Testis (tissue), 2 donors: ENCODE measurements at regions not wholly inside any gene's neighbourhood (a gene's known extent, or its start where the extent isn't known, plus 50 kb on each side); places are given as distances from the start of the nearest gene placed in this dataset.

Experiments
- DNase-seq: peaks from one replicate; pipeline ENCODE4 v3.0.0-alpha.2; 2019
- H3K27ac ChIP-seq, 2 donors: fragments of 200-600 bp; sonication (generic); one replicate each; pipeline ENCODE4 v1.5.1; 2019
- H3K27me3 ChIP-seq: fragments of 200-600 bp; sonication (generic); one replicate; pipeline ENCODE4 v1.5.1; 2019
- H3K36me3 ChIP-seq: fragments of 200-600 bp; sonication (generic); one replicate; pipeline ENCODE4 v1.5.1; 2017; ENCODE audit warnings: low read depth; ENCODE audit errors: missing control alignments
- H3K4me1 ChIP-seq: fragments of 200-600 bp; sonication (generic); one replicate; pipeline ENCODE4 v1.5.1; 2019
- H3K4me3 ChIP-seq, 2 donors: fragments of 200-600 bp; sonication (generic); one replicate each; pipeline ENCODE4 v1.5.1; 2017 to 2019
- H3K9me3 ChIP-seq: fragments of 200-600 bp; sonication (generic); one replicate; pipeline ENCODE4 v1.5.1; 2017
- POLR2A ChIP-seq: fragments of 450-650 bp; IDR thresholded peaks from one replicate; pipeline ENCODE4 v1.6.1; 2017; ENCODE audit warnings: antibody characterized with exemption, mild to moderate bottlenecking, moderate library complexity
- WGBS, 2 donors: methylation state at CpG; one replicate each; pipeline ENCODE4 v1.1.5; 2018; 5-methylcytosine and 5-hydroxymethylcytosine counted together
- intact Hi-C: fragments of 100-400 bp; cut with DNase I; formaldehyde crosslinking; loops from one replicate; pipeline ENCODE4 v1.15.1; 2023; ENCODE audit warnings: low total_unique reads
- TF ChIP-seq, protein P1 (sequence below), 3 experiments: fragments of 450-650 bp in 2 of 3; fragments of 200-600 bp in 1 of 3; sonication (generic) in 1 of 3; IDR thresholded peaks; one replicate each; pipeline ENCODE4 v1.5.1; 2016 to 2019; ENCODE audit warnings: antibody characterized with exemption in 3 of 3, mild to moderate bottlenecking in 2 of 3, moderate library complexity in 1 of 3

DNA sequence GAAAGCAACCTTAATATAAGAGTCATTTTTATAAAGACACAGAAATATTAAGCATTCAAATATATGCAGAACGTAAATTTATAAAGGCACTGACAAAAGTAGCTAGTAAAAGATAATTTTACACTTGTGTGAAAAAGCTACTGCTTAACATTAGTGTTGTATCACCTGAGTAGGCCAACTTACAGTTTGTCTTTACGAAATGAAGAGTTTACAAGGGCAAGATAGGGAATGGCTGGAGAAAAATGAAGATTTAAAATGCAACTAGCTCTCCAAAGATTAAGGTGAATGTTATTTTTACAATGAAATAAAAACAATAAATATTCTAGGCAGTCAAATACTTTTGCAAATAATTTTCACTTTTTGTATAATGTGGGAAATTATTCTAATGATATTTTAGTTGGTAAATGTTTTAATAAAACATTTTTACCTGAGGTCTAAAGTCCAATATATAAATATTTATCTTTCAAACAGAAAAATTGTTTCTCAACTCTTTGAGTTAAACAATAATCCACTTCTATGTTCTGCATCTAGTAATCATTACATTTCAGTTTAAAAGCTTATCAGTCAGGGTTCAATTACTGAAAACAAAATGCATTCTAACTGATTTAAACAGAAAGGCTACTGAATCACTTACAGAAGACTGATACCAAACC lies 382.6 kb downstream of the IPMK start:
- 69 to 90% methylated on average over 2 of the region's 2 CpGs for WGBS, 2 donors
- no peak overlapping the region for H3K27ac ChIP-seq
- no peaks in the 10 kb centered on the region for H3K27me3 ChIP-seq
- intact Hi-C loops = no loop called here
- no peak for TF ChIP-seq POLR2A
- TF ChIP-seq, protein P1, sequence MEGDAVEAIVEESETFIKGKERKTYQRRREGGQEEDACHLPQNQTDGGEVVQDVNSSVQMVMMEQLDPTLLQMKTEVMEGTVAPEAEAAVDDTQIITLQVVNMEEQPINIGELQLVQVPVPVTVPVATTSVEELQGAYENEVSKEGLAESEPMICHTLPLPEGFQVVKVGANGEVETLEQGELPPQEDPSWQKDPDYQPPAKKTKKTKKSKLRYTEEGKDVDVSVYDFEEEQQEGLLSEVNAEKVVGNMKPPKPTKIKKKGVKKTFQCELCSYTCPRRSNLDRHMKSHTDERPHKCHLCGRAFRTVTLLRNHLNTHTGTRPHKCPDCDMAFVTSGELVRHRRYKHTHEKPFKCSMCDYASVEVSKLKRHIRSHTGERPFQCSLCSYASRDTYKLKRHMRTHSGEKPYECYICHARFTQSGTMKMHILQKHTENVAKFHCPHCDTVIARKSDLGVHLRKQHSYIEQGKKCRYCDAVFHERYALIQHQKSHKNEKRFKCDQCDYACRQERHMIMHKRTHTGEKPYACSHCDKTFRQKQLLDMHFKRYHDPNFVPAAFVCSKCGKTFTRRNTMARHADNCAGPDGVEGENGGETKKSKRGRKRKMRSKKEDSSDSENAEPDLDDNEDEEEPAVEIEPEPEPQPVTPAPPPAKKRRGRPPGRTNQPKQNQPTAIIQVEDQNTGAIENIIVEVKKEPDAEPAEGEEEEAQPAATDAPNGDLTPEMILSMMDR (IDR thresholded peaks at IDR 0.05) = no peak
- no peaks in the 10 kb centered on the region for H3K4me1 ChIP-seq
- DNase-seq = no peak
- no peaks in the 10 kb centered on the region for H3K36me3 ChIP-seq
- H3K9me3 ChIP-seq = no peaks in the 10 kb centered on the region
- no peak overlapping the region for H3K4me3 ChIP-seq

DNA sequence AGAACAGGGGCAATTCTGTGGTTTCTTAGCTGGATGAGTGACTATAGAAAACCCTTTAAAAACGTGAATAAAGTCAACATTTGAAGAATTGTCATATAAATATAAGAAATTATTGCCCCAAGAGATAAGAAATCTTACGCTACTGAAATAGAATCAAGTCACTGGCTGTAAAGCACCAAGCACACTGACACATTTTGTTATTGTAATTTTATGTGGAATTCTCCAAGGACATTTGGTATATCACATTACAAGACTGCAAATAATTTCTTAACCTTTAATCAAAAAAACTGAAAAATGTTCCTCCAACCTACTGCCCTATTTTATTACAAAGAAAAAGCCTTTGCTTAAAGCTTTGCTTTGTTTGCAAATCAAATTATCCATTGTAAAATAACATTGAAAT lies 383.3 kb downstream of the IPMK start:
- DNase-seq = no peak
- 22 to 40% methylated on average over 2 of the region's 2 CpGs for WGBS, 2 donors
- Histone ChIP-seq H3K4me1 (no peaks in the 10 kb centered on the region), H3K4me3 (no peak overlapping the region), H3K9me3 (no peaks in the 10 kb centered on the region), H3K36me3 (no peaks in the 10 kb centered on the region), H3K27ac (no peak overlapping the region), H3K27me3 (no peaks in the 10 kb centered on the region)
- TF ChIP-seq POLR2A = no peak
- TF ChIP-seq, protein P1 (IDR thresholded peaks at IDR 0.05) = no peak
- intact Hi-C loops = no loop called here

DNA sequence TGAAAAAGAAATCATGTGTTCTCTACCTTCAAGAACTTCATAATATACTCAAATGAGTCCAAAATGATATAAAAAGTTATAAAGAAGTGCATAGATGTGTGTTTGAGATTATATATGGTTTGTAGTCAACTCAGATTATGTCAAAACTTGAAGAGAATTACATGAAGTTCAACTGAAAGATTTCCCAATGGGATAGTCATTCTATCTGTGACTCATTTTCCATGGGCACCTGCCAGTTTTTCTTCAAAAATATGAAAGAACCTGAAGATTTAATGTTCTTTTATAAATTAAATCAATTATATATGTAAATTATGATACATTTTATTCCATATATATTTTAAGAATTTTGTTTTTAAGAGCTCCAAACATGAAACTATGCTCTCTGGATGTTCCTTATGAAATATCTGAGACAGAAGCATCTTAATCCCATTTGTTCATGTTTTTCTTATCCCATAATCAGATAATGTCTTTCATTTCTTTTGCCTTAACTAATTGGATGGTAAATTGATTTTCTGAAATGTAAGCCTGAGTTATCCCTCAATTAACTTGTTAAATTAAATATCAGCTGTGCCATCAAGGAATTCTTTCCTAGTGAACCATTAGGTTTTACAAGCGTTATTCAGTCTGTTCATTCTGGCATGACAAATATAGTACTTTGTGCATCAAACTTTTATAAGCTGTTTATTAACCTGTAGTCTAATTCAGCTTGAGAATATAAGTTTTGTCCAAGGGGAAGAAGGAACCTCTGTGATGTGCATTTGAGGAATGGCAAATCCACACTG lies 387.1 kb downstream of the IPMK start:
- 92 to 98% methylated on average over 1 of the region's 1 CpG for WGBS, 2 donors
- intact Hi-C loops = no loop called here
- Histone ChIP-seq H3K36me3 (no peaks in the 10 kb centered on the region), H3K27me3 (no peaks in the 10 kb centered on the region), H3K4me3 (no peak overlapping the region), H3K4me1 (no peaks in the 10 kb centered on the region), H3K27ac (no peak overlapping the region), H3K9me3 (no peaks in the 10 kb centered on the region)
- DNase-seq = no peak
- TF ChIP-seq, protein P1 (IDR thresholded peaks at IDR 0.05) = no peak
- no peak for TF ChIP-seq POLR2A

DNA sequence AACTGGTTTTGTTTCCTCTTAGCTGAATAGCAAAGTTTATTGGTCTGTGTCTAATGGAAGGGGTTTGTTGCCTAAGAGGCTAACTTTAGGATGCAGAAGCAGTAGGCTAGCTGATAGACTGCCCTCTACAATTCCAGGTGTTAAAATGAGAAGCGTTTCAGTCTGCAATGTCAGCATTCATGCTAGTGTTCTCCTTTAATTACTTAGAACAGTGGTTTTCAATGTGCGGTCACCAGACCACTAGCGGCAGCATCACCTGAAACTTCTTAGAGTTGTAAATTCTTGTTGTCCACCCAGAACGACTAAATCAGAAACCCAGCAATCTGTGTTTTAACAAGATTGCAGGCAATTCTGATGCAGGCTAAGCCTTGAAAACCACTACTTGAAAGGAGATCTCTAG lies 392.9 kb downstream of the IPMK start:
- H3K27ac ChIP-seq = no peak overlapping the region
- intact Hi-C loops = no loop called here
- DNase-seq = no peak
- H3K4me3 ChIP-seq = no peak overlapping the region
- H3K36me3 ChIP-seq = no peaks in the 10 kb centered on the region
- WGBS, 2 donors = 77 to 81% methylated on average over 4 of the region's 4 CpGs
- TF ChIP-seq POLR2A = no peak
- TF ChIP-seq, protein P1 (IDR thresholded peaks at IDR 0.05) = no peak
- H3K27me3 ChIP-seq = no peaks in the 10 kb centered on the region
- no peaks in the 10 kb centered on the region for H3K9me3 ChIP-seq
- no peaks in the 10 kb centered on the region for H3K4me1 ChIP-seq

DNA sequence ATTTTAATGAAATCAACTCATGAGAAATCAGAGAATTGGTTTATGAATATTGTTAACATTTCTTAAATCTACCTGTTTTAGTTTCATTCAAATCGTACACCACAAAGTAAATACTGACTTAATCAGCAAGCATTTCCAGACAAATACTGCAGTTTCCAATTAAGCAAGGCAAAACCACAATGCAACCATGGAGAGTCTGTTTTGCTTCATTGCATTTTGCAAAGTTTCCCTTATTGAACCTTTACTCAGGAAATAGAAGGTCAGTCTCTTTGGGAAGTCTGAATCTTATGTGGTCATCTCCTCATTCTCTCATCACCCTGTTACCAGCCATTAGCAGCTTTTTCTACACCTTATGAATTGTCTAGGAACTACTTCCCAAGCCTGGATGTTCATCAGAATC lies 400.5 kb downstream of the IPMK start:
- Histone ChIP-seq H3K4me3 (no peak overlapping the region), H3K4me1 (no peaks in the 10 kb centered on the region), H3K9me3 (no peaks in the 10 kb centered on the region), H3K27me3 (no peaks in the 10 kb centered on the region), H3K36me3 (no peaks in the 10 kb centered on the region), H3K27ac (no peak overlapping the region)
- DNase-seq = no peak
- 15 to 42% methylated on average over 1 of the region's 1 CpG for WGBS, 2 donors
- TF ChIP-seq POLR2A = no peak
- TF ChIP-seq, protein P1 (IDR thresholded peaks at IDR 0.05) = no peak
- intact Hi-C loops = no loop called here
